ENCODE measurements at regions not wholly inside any gene's neighbourhood (a gene's known extent, or its start where the extent isn't known, plus 50 kb on each side); places are given as distances from the start of the nearest gene placed in this dataset.

DNA sequence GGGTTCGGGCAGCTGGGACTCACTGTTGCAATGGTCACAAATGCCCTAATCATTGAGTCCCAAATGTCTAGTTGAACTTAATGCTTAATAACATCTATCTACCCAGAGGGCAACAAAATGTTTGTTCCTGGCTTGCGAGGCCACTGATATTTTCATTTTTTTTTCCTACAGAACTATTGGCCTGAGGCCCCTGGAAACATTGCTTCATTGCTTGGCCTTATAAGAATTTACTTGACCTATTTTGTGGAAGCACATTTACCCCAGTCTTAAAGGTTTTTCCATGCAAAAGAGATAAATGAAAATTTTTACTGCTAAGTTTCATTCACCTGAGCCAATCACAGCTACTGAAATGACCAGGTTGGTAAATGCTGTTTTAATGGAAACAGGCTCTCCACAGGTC, 133.1 kb upstream of the RIPOR2 start:
- Histone ChIP-seq H3K9ac (ENCODE audit: low read depth, low read length) (no peak overlapping the region), H3K4me2 (ENCODE audit: insufficient read depth, low read length) (no peak overlapping the region), H3K36me3 (ENCODE audit: insufficient read depth, low read length) (no peaks in the 10 kb centered on the region), H2AFZ (ENCODE audit: low read depth, low read length) (no peak overlapping the region), H3K27me3 (ENCODE audit: insufficient read depth, low read length, poor library complexity) (no peaks in the 10 kb centered on the region), H3K4me3 (ENCODE audit: low read depth in 1 of 2, low read length in 2 of 2) (no peak overlapping the region), H4K20me1 (ENCODE audit: insufficient read depth, low read length) (no peaks in the 10 kb centered on the region), H3K27ac (ENCODE audit: low read length) (no peak overlapping the region), H3K79me2 (ENCODE audit: insufficient read depth, low read length) (no peaks in the 10 kb centered on the region), H3K9me3 (ENCODE audit: insufficient read depth, low read length, severe bottlenecking) (no peaks in the 10 kb centered on the region), H3K4me1 (ENCODE audit: insufficient read depth, low read length) (peaks cover 4% of the 10 kb centered on the region)
- no peak for TF ChIP-seq EZH2 (IDR thresholded peaks at IDR 0.05; ENCODE audit: borderline replicate concordance, low read depth, low read length, severe bottlenecking)
- TF ChIP-seq, protein P1, sequence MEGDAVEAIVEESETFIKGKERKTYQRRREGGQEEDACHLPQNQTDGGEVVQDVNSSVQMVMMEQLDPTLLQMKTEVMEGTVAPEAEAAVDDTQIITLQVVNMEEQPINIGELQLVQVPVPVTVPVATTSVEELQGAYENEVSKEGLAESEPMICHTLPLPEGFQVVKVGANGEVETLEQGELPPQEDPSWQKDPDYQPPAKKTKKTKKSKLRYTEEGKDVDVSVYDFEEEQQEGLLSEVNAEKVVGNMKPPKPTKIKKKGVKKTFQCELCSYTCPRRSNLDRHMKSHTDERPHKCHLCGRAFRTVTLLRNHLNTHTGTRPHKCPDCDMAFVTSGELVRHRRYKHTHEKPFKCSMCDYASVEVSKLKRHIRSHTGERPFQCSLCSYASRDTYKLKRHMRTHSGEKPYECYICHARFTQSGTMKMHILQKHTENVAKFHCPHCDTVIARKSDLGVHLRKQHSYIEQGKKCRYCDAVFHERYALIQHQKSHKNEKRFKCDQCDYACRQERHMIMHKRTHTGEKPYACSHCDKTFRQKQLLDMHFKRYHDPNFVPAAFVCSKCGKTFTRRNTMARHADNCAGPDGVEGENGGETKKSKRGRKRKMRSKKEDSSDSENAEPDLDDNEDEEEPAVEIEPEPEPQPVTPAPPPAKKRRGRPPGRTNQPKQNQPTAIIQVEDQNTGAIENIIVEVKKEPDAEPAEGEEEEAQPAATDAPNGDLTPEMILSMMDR (IDR thresholded peaks at IDR 0.05; ENCODE audit: borderline replicate concordance, extremely low read depth, low read length, poor library complexity, severe bottlenecking), result no peak
- no peak for ATAC-seq (ENCODE audit: insufficient read depth, low read depth)
- no peak for DNase-seq

DNA sequence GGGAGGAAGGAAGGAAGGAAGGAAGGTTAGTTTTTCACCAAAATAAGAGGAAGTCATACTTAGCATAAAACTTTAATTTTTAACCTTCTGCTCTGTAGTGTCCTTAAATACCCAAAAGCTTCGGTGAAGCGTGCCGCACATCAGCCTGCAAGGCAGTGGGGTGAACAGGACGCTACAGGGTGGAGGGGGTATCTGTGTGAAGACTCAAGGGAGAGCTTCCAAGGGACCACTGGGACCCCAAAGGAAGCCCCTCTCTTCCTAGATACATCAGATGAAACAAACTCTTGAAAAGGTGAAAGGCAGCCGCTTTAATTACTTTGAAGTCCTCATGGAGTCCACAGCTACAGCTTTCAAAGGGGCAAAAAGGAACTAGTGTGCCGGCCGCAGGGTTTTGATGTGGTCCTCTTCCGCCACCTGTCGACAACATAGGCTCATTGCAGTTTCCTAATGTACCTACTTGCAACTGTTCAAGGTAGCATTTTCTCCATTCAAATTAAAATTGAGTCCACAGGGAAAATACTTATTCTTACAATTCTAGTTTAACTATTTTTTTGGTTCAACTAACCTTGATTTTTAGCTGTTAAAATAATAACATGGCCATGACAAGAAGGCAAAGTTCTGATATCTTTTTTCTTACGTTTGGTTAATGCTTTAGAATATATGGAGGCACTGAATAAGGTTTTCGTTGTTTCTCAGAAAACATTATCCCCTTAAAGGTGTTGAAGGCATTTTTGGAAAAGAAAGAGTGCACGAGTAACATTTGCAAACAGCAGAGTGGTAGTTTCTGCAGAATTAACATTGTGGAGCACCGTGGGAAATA, 135.0 kb upstream of the RIPOR2 start:
- H3K9me3 ChIP-seq (ENCODE audit: insufficient read depth, low read length, severe bottlenecking), result no peaks in the 10 kb centered on the region
- no peaks in the 10 kb centered on the region for H3K36me3 ChIP-seq (ENCODE audit: insufficient read depth, low read length)
- peak overlapping the region; percentile 60 for H3K4me2 ChIP-seq (ENCODE audit: insufficient read depth, low read length)
- peak overlapping the region; percentile 83 for H3K27ac ChIP-seq (ENCODE audit: low read length)
- ATAC-seq (ENCODE audit: insufficient read depth, low read depth), result peak; percentile 93
- peak overlapping the region; percentile 92 for H2AFZ ChIP-seq (ENCODE audit: low read depth, low read length)
- peak; percentile 86 for DNase-seq
- H4K20me1 ChIP-seq (ENCODE audit: insufficient read depth, low read length), result no peaks in the 10 kb centered on the region
- TF ChIP-seq EZH2 (IDR thresholded peaks at IDR 0.05; ENCODE audit: borderline replicate concordance, low read depth, low read length, severe bottlenecking), result no peak
- TF ChIP-seq, protein P1 (IDR thresholded peaks at IDR 0.05; ENCODE audit: borderline replicate concordance, extremely low read depth, low read length, poor library complexity, severe bottlenecking), result peak; percentile 97
- no peaks in the 10 kb centered on the region for H3K79me2 ChIP-seq (ENCODE audit: insufficient read depth, low read length)
- H3K4me3 ChIP-seq (ENCODE audit: low read depth in 1 of 2, low read length in 2 of 2), result 0 out of 4 replicates have a peak overlapping the region, but pooled peaks of 1 of the 2 experiments have one; percentile 37
- no peaks in the 10 kb centered on the region for H3K27me3 ChIP-seq (ENCODE audit: insufficient read depth, low read length, poor library complexity)
- peaks cover 4% of the 10 kb centered on the region for H3K4me1 ChIP-seq (ENCODE audit: insufficient read depth, low read length)
- H3K9ac ChIP-seq (ENCODE audit: low read depth, low read length), result peak overlapping the region; percentile 20; the same call in 1 of the 2 replicates

DNA sequence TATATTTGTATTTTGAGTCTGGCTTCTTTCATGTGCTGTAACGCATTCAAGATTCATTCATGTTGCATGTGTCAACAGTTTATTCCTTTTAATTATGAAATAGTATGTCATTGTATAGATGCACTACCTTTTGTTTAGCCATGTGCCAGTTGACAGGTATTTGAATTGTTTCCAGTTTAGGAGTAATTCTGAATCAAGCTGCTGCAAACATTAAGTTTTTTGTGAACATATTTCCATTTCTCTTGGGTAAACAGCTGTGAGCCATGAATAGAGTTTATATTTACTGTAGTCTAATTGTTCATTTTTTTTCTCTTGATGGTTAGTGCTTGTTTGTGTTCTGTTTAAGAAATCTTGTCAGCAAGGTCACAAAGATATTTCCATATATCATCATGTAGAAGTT, 142.4 kb upstream of the RIPOR2 start:
- H3K27me3 ChIP-seq (ENCODE audit: insufficient read depth, low read length, poor library complexity), result no peaks in the 10 kb centered on the region
- ATAC-seq (ENCODE audit: insufficient read depth, low read depth) (no peak), DNase-seq (no peak)
- no peaks in the 10 kb centered on the region for H3K9me3 ChIP-seq (ENCODE audit: insufficient read depth, low read length, severe bottlenecking)
- no peaks in the 10 kb centered on the region for H3K4me1 ChIP-seq (ENCODE audit: insufficient read depth, low read length)
- H4K20me1 ChIP-seq (ENCODE audit: insufficient read depth, low read length), result no peaks in the 10 kb centered on the region
- no peak overlapping the region for H2AFZ ChIP-seq (ENCODE audit: low read depth, low read length)
- no peak for TF ChIP-seq EZH2 (IDR thresholded peaks at IDR 0.05; ENCODE audit: borderline replicate concordance, low read depth, low read length, severe bottlenecking)
- TF ChIP-seq, protein P1 (IDR thresholded peaks at IDR 0.05; ENCODE audit: borderline replicate concordance, extremely low read depth, low read length, poor library complexity, severe bottlenecking), result no peak
- no peaks in the 10 kb centered on the region for H3K79me2 ChIP-seq (ENCODE audit: insufficient read depth, low read length)
- no peak overlapping the region for H3K9ac ChIP-seq (ENCODE audit: low read depth, low read length)
- no peak overlapping the region for H3K27ac ChIP-seq (ENCODE audit: low read length)
- H3K36me3 ChIP-seq (ENCODE audit: insufficient read depth, low read length), result peaks cover 27% of the 10 kb centered on the region
- no peak overlapping the region for H3K4me2 ChIP-seq (ENCODE audit: insufficient read depth, low read length)
- no peak overlapping the region for H3K4me3 ChIP-seq (ENCODE audit: low read depth in 1 of 2, low read length in 2 of 2)

Measured in DND-41 (cell line).